Upper lobe of left lung (tissue), 4 donors: ENCODE measurements at regions not wholly inside any gene's neighbourhood (a gene's known extent, or its start where the extent isn't known, plus 50 kb on each side); places are given as distances from the start of the nearest gene placed in this dataset.

ENCODE experiments used
- POLR2A ChIP-seq, 4 donors: fragments of 450-650 bp; IDR thresholded peaks; one replicate each; pipeline ENCODE4 v1.5.1; 2016 to 2017; ENCODE audit warnings: antibody characterized with exemption in 4 of 4, mild to moderate bottlenecking in 2 of 4
- POLR2AphosphoS5 ChIP-seq, 2 donors: sonication (generic); formaldehyde crosslinking; IDR thresholded peaks; one replicate each; pipeline ENCODE4 v1.5.1; 2017; ENCODE audit warnings: antibody characterized with exemption in 2 of 2

DNA sequence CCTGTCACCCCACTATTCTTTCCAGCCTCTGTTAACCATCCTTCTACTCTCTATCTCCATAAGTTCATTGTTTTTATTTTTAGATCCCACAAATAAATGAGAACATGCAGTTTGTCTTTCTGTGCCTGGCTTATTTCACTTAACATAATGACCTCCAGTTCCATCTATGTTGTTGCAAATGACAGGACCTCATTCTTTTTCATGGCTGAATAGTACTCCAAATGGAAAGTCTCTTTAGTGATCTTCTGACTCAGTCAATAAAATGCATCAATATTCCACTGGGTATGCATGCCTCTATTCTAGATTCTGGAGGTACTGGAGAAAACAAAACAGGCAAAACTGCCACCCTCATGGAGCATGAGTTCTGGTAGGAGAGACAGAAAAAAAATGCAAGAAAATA lies 459.0 kb downstream of the XYLT1 start:
- TF ChIP-seq POLR2AphosphoS5 (IDR thresholded peaks at IDR 0.05) = no peak
- no peak for TF ChIP-seq POLR2A (IDR thresholded peaks at IDR 0.05)
